HG02588 (cell line): ENCODE measurements at regions not wholly inside any gene's neighbourhood (a gene's known extent, or its start where the extent isn't known, plus 50 kb on each side); places are given as distances from the start of the nearest gene placed in this dataset.
A peak's percentile ranks its signal among the peaks of the same experiment; 100 is the strongest.
"Not testable (repeated sequence)": the region's sequence is repeated elsewhere in the genome, so short reads cannot be mapped to it uniquely, and the experiment has no call there.

Experiments used
- ATAC-seq: cut with Tn5 transposase; IDR thresholded peaks from one replicate; pipeline ENCODE4 v1.9.1; 2021; ENCODE audit warnings: mild to moderate bottlenecking, moderate library complexity; ENCODE audit not compliant: unreplicated experiment

DNA sequence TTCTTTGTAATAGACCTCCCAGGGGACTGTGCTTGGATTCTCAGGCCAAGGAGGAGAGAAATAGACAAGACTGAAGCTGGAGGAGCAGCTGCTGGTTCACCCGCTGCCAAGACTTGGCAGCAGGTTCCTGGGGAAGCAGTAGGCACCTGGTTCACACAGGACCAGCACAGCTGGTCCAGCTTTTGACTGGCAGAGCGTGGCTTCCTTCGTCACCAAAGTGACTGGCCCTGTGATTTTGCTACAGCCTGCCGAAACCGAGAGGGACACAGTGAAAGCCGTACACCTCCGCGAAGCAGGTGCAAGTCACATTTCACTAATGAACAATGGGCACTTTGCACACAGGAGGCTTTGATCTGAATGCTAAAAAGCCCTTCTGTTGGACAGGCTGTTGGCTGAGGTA is 199.0 kb downstream of the RNF144B start:
- no peak for ATAC-seq

DNA sequence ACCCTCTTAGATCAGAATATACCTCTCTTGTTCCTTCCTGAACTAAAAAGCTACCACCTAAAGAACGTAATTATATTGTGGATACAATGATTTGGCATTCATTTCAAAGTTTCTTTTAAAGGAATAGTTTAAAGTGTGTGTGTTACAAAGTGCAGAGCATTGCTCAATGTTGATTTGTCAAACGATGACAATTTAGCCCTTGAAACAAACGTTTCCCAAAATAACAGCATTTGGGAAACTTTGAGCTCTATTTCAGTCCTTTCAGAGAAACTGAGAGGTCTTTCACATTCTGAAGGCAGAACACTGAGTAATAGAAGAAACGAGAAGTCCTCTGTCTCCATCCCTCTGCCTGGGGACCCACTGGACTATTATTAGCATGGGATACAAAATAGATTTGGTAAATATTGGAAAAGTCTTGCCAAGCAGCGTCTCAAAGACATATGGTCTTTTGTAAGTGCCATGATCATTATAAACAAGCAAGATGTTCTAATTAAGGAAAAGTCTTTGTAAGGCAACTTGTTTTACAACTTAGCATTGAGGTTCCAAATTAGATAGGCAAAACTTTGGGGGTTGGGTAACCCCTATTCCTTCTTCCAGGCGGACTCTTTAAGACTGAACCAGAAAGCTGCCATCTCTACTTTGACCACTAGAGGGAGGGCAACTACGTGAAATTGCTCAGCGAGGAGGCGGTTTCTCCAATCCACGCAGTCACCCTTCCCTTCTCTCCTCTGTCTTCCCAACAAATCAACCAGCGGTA is 208.8 kb downstream of the RNF144B start:
- ATAC-seq = peak; percentile 79

DNA sequence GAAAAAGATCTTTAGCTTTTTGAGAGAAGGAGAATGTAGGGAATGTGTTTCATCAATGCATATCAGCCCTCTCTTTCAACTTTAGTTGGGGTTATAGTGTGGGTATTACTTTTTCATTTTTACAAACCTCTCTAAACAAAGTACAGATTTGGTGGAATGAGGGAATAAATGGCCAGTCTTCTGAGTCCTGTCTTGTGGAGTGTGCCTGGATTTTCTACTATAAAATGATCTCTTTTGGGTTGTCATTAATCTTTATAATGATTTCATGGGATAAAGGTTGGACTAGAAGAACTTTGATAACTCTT is 209.3 kb downstream of the RNF144B start:
- peak; percentile 23 for ATAC-seq

DNA sequence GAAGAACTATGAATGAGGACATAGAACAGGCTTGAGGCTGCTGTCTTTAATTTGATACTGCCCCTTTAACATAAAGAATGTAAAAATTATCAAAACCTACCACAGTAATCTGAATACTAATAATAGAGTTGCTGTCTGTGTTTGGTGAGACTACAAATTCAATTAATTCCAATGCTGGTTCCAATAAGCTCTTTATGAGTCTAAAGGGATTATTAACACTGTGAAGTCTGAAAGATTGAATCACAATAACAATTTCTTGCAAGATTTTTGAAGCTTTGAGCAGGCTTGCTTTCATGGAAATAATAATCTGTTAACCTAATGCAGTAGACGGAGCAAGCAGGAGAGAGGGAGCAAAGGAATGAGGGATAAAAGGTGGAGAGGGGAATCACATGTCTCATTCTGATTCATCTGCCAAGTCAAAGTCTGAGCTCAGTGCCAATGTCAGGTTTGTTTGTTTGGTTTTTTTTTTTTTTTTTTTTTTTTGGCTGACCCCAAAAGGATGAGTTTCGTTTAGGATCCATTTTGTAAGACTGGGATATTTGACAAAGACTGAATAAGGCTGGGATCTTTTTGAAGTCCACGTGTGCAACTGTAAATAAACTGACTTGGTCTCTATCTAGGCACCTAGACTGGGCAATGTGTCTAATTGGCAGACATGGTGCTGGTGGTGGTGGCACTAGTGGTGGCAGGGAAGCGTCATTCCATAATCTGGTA is 211.6 kb downstream of the RNF144B start:
- ATAC-seq = no peak

DNA sequence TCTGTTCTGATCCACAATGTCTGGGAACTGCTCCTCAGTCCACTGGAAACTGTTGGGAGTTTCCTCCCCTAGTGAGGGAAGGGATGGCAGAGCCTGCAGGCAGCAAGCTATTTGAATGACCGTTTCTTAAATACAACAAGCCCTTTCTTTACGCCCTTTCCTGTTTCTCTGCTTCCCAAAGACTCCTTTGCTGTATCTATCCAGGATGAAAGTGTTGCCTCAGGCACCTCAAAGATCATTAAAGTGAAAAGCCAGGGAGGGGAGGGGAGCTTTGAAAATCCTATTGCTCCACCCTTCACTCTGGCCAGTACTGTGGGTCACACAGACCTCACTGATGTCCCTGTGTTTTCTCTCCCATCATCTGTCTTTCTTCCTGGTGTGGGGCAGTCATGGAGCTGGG is 213.1 kb downstream of the RNF144B start:
- no peak for ATAC-seq

DNA sequence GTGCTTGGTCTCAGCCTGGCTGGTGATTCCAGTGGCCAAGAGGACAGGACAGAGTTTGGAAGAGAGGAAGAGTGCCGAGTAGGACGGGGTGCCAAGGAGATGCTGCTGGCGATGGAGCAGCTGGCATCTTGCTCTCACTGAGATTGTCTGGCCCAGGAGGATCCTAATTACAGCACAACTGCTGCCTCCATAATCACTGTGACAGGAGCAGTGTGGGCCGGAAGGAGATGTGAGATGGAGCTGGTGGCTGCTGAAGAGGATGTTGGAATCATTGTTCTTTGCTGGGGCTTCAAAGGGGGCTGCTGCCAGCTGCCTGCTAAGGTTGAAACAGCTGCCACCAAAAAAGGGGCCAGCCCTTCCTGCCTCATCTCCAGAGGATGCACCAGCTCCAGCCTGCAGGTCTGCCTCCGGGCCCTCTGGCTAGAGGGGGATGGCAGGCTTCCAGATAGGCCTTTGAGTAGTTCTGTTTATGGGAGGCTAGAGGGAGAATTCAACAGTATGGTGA is 214.4 kb downstream of the RNF144B start:
- ATAC-seq = no peak

DNA sequence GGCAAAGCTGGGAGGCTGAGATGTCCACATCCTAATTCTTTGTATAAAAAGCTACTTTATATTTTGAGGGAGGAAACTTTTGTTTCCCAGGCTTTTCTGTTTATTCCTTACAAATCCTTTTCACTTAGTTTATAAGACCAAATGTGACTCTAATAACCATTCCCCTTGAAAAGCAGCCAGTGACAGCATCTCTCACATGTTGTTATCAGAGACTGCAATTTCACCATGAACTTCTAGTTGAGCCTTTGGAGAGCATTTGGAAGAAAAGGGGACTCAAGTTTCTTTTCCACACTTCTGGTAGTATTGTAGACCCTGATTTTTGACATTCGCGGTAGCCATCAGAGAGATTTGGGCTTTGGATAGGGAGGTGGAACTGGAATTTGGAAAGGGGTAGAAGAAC is 215.8 kb downstream of the RNF144B start:
- ATAC-seq = no peak

DNA sequence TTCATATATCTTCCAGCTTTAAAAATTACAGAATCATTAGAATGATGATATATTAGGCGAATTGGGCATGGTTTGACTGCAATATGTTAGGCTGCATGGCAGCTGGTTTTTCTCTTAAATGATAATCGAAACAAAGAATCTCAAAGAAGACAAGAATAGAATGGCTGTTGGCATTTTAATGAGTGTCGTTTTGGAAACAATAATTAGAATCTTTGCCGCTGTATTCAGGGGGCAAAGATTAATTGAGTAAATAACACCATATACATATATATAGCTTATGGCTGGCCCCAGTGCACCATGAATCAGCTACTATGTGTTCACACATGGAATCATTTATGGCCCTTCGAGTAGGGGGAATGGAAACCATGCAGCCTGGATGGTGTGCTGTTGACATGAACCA is 216.2 kb downstream of the RNF144B start:
- ATAC-seq = no peak

DNA sequence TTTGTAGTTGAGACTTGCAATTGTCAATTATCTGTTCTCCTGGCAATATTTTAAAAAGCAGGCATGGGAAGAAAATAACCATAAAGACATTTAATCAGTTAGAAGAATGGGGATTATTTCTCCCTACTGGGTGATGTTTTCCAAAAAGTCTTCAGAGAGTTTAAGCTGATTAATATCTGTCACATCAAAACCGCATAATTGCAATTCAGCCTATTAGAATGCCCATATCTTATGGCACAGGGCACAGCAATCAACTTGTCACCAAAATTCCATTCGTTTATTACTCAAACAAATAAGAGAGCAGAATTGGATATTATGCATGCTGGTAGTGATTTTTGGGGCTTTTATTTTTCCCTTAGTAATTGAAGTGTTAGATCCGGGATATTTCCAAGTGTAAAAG is 218.7 kb downstream of the RNF144B start:
- no peak for ATAC-seq

DNA sequence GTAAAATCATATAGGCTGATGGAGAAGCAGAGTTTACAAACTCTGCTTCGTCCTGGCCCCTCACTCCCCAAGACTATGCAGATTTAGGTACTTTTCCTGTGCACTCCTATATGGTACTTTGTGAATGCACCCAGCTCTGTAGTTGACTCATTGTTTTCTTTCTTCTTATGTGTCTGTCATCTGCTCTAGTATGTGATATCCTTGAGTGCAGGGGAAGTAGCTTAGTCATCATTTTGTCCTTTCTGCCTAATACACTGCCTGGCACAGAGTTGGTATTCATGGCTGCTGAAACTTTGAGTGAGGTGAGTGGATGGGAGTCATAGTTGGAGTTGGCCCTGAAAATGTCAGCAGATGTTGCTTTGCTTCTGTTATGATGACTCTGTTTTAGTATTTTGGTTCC is 222.6 kb downstream of the RNF144B start:
- ATAC-seq = no peak

DNA sequence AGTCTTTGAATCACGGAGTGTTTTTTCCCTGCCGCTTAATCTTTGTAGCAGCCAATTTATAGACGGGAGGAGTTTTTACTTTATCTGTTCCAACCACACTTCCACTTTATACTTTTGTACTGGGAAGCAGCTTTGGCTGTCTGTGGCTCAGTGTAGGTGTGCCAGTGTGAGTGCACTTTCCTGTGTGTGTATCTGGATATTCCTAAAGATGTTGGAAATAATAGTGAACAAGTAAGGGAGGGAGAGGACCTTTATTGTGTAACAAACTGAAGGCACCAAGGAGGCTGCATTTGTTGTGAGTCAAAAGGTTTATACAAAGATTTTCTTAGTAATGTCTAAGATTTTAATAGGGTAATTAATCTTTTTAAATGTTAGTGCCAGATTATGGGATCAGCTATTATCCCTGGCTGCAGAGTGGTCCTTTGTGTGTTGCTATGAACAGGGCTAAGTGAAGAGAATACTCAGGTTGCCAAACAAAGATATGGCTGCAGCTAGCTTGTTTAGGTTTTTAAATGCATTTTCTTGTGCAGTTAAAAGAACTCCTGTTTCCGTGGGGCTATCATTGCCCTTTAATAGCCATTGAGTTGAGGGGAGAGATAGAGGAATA is 226.3 kb downstream of the RNF144B start:
- no peak for ATAC-seq

DNA sequence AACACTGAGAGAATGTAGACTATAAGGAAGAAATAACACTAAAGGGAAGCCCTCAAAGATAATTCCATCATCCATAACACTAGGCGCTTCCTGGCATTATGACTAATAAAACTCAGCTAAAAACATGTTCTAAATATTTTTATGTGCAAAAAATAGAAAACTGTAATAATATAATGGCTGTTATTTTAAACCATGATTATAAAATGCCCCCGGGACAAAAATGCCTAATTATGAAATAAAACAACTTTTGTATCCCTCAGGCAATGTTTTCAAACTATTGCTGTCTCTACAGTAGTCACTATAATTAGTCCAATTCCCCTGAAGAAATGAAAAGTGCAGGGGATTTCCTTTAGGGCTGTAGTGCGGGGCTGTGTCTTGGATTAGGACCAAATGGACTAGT is 242.4 kb downstream of the RNF144B start:
- ATAC-seq = no peak

DNA sequence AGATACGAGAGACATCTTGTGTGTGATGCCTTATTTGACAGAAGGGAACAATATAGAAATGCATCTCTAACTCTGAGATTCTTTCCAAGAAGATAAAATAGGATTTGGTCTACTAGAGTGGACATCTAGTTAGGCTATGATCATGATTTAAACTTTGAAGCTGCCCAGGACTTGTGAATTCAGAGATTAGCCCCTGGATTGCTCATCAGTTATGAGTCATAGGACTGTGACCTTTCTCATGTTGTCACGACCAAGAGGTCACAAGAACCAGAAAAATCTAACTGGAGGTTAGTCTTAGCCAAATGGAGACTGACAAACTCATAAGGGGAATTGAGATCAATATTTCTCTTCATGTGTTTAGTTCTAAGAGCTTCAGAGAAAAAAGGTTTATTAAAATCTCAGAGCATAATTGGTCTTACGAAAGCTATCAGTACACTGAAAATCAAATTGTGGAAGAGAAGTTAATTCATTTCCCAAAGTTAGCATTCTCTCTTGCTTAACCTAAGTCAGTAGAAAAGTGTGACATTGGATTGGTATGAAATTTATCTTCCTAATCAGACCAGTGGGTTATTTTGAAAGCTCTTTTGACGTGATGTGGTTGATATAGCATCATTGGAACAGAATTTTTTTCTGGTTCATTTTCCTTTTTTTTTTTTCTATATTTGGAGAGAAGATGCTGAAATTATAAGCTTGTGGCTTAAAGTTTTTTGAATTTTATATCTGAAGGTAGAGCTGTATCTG is 245.7 kb downstream of the RNF144B start:
- no peak for ATAC-seq

DNA sequence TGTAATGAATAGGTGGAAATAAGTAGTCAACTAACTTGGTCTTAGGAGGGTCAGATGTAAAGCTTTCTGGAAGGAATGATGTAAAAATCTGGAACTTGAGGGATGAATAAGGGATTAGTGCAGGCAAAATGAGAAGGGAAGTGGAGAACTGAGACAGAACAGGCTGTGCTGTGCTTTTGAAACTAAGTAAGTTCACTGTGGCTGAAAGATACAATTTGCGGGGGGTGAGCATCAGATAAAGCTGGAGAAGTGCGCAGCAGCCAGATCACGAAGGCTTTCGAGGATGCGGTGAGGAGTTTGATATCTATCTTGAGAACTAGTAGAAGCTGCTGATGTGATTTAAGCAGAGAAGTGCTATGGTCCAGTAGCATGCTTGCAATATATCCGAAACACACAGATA is 247.8 kb downstream of the RNF144B start:
- no peak for ATAC-seq

DNA sequence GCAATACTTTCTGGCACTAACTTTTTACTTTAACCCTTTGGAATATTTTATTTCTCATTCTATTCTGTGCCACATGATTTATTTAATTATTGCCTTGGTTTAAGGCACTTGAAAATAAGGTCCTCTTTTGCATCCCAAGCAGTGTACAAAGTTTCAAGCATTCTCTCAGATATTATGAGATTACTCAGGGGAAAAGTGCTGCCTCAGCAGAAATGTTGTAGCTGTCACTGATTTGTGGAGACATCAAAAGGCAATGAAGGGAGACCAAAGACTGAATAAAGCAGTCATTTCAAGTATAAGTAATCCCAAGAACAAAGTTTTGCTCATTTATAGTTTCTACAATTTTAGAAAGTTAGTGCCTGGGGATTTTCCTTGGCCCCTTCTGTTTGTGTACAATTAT is 253.0 kb downstream of the RNF144B start:
- ATAC-seq = no peak

DNA sequence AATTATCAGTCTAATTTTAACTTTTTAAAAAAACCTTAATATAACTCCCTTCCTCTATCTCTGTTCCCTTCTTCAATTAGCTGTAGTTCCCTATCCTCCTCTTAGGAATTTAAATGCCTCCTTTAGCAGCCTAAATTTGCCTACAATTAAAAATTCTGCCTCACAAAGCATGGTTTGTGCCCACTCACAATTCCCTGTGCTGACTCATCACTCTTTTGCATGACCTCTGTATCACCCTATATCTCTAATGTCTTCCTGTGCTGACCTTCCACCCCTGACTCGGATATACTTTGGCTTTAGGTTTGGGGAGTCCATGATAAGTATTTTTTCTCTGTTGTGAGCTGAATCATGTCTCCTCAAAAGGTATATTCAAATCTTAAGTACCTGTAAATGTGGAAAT is 253.6 kb downstream of the RNF144B start:
- no peak for ATAC-seq

DNA sequence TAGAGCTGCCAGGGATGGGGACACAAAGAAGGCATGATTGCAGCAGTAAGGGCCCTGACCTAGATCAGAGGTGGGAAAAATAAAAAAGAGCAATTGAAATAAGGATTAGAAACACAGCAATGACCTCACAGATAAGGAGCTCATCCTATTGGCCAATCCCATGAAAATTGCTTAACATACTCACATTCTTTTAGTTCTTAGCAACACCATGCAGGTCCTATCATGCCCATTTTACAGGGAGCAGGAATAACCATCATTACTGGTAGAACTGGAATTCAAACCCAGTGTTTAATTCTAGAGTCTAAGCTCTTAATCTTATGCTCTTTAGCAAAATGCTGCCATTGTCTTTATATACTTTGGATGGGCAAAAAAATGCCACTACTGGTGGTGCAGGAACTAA is 267.7 kb downstream of the RNF144B start:
- no peak for ATAC-seq

DNA sequence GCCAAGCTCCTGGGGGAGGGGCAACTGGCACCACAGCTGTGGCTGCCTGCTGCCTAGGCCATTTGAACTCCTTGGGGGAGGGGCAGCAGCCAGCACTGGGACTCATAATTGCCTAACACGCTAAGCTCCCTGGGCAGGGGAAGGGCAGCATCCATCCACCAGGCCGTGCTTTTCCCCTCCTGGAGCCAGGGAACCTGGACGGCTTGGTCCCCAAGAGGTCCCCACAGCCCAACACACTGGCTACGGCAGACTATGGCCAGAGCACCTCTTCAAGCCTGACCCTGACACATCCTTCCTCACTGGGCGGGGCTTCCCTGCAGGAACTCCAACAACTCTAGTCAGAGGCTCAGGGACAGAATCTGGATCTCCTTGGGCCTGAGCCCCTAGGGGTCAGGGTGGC is 269.4 kb downstream of the RNF144B start:
- ATAC-seq = no peak

DNA sequence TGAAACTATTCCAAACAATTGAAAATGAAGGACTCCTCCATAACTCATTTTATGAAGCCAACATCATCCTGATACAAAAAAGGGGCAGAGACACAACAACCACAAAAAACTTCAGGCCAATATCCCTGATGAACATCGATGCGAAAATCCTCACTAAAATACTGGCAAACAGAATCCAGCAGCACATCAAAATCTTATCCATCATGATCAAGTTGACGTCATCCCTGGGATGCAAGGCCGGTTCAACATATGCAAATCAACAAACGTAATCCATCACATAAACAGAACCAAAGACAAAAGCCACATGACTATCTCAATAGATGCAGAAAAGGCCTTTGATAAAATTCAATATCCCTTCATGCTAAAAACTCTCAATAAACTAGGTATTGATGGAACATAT is 272.8 kb downstream of the RNF144B start:
- not testable (repeated sequence) for ATAC-seq

DNA sequence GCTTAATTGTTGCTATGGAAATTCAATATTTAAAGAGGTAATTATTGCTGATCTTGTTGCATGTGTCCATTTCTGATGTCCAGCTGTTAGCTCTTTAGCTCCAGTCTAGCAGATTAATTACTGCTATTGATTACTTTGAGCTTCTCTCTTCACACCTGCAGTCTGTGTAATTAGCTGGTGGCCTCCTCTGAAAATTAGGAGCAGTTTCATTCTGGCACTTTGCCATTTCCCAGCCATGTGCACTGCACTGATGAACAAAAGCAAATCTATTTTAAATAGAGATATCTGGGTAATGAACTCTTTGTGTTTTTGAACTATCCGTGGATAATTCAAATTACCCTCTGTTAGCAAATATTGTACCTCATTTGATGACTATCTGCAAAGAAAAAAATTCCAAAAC is 275.9 kb downstream of the RNF144B start:
- ATAC-seq = no peak

DNA sequence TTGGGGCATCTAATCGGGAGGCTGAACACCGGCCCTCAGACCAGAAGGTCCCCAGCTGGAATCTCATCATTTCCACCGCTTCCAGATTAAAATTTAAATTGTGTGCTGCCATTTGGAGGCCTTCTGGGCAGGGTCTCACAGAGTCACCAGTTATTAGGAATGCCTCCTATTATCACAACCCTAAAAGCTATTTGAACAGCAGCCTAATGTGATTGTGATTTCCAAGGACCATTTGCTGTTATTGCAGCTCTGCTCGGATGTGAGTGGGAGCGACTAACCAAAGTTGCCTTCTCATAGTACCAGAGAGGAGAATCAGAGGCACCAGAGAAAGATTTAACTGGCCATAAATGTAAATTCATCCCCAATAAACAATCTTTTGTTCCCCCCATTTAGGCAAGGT is 277.3 kb downstream of the RNF144B start:
- no peak for ATAC-seq

DNA sequence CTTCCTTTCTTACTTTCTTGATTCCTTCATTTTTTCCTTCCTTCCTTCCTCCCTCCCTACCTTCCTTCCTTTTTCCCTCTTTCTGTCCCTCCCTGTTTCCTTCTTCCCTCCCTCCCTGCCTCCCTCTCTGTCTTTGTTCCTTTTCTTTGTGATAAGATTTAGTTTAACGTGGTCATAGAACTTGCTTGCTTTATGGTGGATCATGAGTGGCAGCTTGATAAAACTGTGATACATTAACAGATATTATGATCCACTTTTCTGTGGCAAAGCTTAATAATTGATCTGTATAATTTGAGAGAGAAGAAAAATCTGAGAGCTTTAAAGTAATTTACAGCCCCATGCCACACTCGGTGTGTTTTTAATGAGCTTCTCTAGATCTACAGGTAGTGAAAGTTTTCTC is 280.5 kb downstream of the RNF144B start:
- ATAC-seq = no peak
